ENCODE measurements at regions not wholly inside any gene's neighbourhood (a gene's known extent, or its start where the extent isn't known, plus 50 kb on each side); places are given as distances from the start of the nearest gene placed in this dataset.

DNA sequence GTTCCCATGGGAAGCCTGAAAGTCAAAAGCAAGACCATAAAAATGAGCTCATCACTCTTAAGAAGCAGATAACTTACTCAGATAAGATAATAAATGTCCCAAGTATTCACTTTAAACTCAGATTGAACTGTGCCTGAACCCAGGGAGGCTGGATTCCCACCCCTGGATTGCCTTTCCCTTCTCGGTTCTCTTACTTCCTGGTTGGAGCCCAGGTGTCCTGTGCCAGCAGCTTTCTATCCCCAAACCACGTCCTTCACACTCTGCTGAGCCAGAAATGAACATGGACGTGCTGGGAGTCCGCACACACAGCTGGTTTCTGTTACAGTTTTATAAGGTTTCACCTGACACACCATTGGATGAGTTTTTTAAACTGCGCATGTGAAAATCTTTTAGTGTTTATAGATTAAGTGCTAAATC lies 636.2 kb upstream of the IGFBP3 start:
- ChIA-PET CTCF (interaction anchor here (1.2 kb wide), 1 partner anchor 14 kb away, joined by 3 read pairs; no protein-coding TSS in a partner anchor), POLR2A (no interaction called here)
- DNase-seq (ENCODE audit: extremely low spot score) = no peak
- TF ChIP-seq BHLHE40 (IDR thresholded peaks at IDR 0.05; ENCODE audit: borderline replicate concordance) (no peak), ZNF384 (IDR thresholded peaks at IDR 0.05) (no peak), L3MBTL2 (conservative IDR thresholded peaks at IDR 0.05) (no peak), NFRKB (IDR thresholded peaks at IDR 0.05) (no peak), FOXK2 (IDR thresholded peaks at IDR 0.05) (no peak), LEF1 (IDR thresholded peaks at IDR 0.05; ENCODE audit: borderline replicate concordance) (no peak), FOXA1 (IDR thresholded peaks at IDR 0.05) (no peak), ARNT (IDR thresholded peaks at IDR 0.05) (no peak), ELF4 (IDR thresholded peaks at IDR 0.05) (no peak), HDGF (IDR thresholded peaks at IDR 0.05; ENCODE audit: borderline replicate concordance) (no peak), TARDBP (IDR thresholded peaks at IDR 0.05) (no peak)
- TF ChIP-seq, protein P1, sequence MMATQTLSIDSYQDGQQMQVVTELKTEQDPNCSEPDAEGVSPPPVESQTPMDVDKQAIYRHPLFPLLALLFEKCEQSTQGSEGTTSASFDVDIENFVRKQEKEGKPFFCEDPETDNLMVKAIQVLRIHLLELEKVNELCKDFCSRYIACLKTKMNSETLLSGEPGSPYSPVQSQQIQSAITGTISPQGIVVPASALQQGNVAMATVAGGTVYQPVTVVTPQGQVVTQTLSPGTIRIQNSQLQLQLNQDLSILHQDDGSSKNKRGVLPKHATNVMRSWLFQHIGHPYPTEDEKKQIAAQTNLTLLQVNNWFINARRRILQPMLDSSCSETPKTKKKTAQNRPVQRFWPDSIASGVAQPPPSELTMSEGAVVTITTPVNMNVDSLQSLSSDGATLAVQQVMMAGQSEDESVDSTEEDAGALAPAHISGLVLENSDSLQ (IDR thresholded peaks at IDR 0.05) = no peak

DNA sequence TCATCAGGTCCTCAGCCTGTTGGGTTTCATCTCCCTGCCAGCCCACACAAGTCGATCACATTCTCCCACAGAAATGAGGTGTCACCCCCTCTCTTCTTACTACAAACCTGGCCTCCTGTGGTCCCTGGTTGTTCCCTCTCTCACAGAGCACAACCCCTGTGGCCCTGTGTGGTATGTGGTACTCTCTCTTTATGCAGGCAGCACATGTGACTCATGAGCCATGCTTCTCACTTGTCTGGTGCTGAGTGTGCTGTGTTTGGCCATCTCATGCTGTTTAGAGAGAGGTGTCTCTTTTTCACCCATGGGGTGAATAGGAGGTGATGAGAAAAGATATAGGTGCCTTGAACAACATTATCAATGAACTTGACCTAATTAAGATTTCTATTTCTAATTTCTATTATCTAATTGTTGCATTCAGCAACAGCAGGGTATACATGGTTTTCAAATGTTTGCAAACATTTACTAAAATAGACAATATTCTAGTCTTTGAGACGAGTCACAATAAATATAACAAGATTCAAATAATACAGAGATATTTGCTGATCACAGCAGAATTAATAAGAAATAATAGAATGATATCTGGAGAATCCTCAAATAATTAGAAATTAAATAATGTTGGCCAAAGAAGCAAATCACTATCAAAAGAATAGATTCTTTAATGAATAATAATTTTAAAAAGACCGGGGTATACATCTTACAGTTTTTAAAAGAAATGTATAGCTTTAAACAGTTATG lies 633.8 kb upstream of the IGFBP3 start:
- CTCF ChIA-PET = interaction anchor here (0.6 kb wide), 1 partner anchor 12 kb away, joined by 4 read pairs; no protein-coding TSS in a partner anchor
- TF ChIP-seq L3MBTL2 (conservative IDR thresholded peaks at IDR 0.05) (no peak), FOXM1 (IDR thresholded peaks at IDR 0.05; ENCODE audit: borderline replicate concordance) (no peak), TARDBP (IDR thresholded peaks at IDR 0.05) (no peak), FOXK2 (IDR thresholded peaks at IDR 0.05) (no peak), ZNF384 (IDR thresholded peaks at IDR 0.05) (no peak), FOXA1 (IDR thresholded peaks at IDR 0.05) (no peak), CTBP1 (IDR thresholded peaks at IDR 0.05; ENCODE audit: borderline replicate concordance) (no peak), SP1 (IDR thresholded peaks at IDR 0.05) (no peak), ARNT (IDR thresholded peaks at IDR 0.05) (no peak), HDGF (IDR thresholded peaks at IDR 0.05; ENCODE audit: borderline replicate concordance) (no peak), LEF1 (IDR thresholded peaks at IDR 0.05; ENCODE audit: borderline replicate concordance) (no peak), NFRKB (IDR thresholded peaks at IDR 0.05) (no peak), SUZ12 (IDR thresholded peaks at IDR 0.05) (no peak), BHLHE40 (IDR thresholded peaks at IDR 0.05; ENCODE audit: borderline replicate concordance) (no peak)
- TF ChIP-seq, protein P1 (IDR thresholded peaks at IDR 0.05) = no peak
- no peak for DNase-seq (ENCODE audit: extremely low spot score)
- POLR2A ChIA-PET = no interaction called here

DNA sequence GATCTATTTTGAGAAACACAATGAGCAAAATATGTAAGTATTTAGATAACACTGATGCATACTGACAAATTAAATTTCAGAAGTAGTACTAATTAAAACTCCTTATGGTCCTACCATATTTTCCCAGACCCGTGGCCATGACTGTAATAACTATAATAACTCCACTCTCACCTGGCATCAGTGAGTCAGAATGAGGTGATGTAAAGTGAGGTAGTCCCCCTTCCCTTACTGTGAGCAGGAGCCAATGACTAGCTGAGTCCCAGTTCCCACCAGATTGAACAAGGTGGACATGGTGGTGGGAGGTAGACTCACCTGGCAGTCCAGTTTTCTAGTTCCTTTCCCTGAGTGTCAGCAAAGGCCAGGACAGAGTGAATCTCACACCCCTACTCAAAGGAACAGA lies 630.5 kb upstream of the IGFBP3 start:
- CTCF ChIA-PET = no interaction called here
- POLR2A ChIA-PET = no interaction called here
- TF ChIP-seq NFRKB (IDR thresholded peaks at IDR 0.05) (no peak), L3MBTL2 (conservative IDR thresholded peaks at IDR 0.05) (no peak), ZNF384 (IDR thresholded peaks at IDR 0.05) (no peak), HDGF (IDR thresholded peaks at IDR 0.05; ENCODE audit: borderline replicate concordance) (no peak), LEF1 (IDR thresholded peaks at IDR 0.05; ENCODE audit: borderline replicate concordance) (no peak), SP1 (IDR thresholded peaks at IDR 0.05) (no peak), FOXM1 (IDR thresholded peaks at IDR 0.05; ENCODE audit: borderline replicate concordance) (no peak), FOXK2 (IDR thresholded peaks at IDR 0.05) (no peak), SUZ12 (IDR thresholded peaks at IDR 0.05) (no peak), ARNT (IDR thresholded peaks at IDR 0.05) (no peak), BHLHE40 (IDR thresholded peaks at IDR 0.05; ENCODE audit: borderline replicate concordance) (no peak), TARDBP (IDR thresholded peaks at IDR 0.05) (no peak), CTBP1 (IDR thresholded peaks at IDR 0.05; ENCODE audit: borderline replicate concordance) (no peak), ELF4 (IDR thresholded peaks at IDR 0.05) (no peak), FOXA1 (IDR thresholded peaks at IDR 0.05) (no peak)
- TF ChIP-seq, protein P1 (IDR thresholded peaks at IDR 0.05) = no peak
- DNase-seq (ENCODE audit: extremely low spot score) = no peak

DNA sequence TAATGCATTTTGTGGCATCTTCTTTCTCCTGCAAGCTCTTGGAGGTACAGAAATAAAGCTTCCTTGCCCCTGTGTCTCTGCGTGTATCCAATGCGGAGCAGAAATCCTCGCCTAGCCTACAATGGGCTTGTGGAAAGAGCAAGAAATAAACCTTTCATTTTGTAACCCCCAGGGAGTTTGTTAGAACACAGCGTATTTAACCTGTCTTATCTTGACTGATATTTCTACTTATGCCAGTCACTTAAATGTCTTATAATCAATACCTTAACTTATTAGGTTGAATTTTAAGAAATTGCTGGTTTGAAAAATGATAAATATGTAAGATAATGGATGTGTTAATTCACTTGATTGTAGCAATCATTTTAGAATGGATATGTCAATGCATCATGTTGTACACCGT lies 629.8 kb upstream of the IGFBP3 start:
- TF ChIP-seq HDGF (IDR thresholded peaks at IDR 0.05; ENCODE audit: borderline replicate concordance) = no peak
- no peak for TF ChIP-seq ARNT (IDR thresholded peaks at IDR 0.05)
- TF ChIP-seq FOXA1 (IDR thresholded peaks at IDR 0.05) = no peak
- TF ChIP-seq SP1 (IDR thresholded peaks at IDR 0.05) = no peak
- no peak for TF ChIP-seq ELF4 (IDR thresholded peaks at IDR 0.05)
- no peak for TF ChIP-seq SUZ12 (IDR thresholded peaks at IDR 0.05)
- TF ChIP-seq, protein P1 (IDR thresholded peaks at IDR 0.05) = no peak
- TF ChIP-seq FOXK2 (IDR thresholded peaks at IDR 0.05) = no peak
- TF ChIP-seq CTBP1 (IDR thresholded peaks at IDR 0.05; ENCODE audit: borderline replicate concordance) = no peak
- no peak for TF ChIP-seq ZNF384 (IDR thresholded peaks at IDR 0.05)
- no peak for TF ChIP-seq NFRKB (IDR thresholded peaks at IDR 0.05)
- TF ChIP-seq L3MBTL2 (conservative IDR thresholded peaks at IDR 0.05) = no peak
- POLR2A ChIA-PET = no interaction called here
- no peak for DNase-seq (ENCODE audit: extremely low spot score)
- CTCF ChIA-PET = no interaction called here

DNA sequence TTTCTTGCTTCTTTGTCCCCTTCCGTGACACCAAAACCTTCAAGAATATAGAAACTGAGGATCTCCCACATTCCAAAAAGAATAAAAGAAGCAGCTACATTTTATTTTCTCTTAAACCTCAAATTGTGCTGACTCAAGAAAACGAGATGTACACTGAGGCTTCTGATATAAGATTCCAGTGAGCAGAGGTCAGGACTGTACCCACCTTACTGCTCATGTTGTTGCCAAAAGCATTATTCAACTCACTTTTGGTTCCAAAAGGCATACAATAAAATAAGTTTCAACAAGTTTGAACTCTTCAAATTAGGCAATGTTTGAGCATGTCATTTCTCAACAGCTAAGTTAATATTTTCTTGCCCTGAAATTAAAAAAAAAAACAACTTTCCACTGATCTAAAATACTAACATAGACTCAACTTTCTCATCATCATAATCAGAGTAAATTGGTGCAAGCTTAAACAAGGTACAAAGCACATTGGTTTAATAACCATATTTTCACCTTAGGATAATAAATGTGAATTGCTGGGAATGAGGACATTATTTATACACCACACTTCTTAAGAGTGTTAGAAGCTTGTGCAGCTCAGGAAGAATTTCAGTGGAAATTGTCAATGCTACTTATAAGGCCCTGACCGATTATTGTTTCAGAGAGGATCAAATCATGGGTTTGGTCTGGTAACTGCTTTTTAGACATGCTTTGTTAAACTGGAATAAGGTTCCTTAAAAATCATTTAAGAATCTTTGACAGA lies 629.0 kb upstream of the IGFBP3 start:
- DNase-seq (ENCODE audit: extremely low spot score) = no peak
- ChIA-PET CTCF (no interaction called here), POLR2A (interaction anchor here (0.9 kb wide), 1 partner anchor 33 kb away, joined by 3 read pairs; no protein-coding TSS in a partner anchor)
- TF ChIP-seq FOXM1 (IDR thresholded peaks at IDR 0.05; ENCODE audit: borderline replicate concordance) = no peak
- no peak for TF ChIP-seq SUZ12 (IDR thresholded peaks at IDR 0.05)
- no peak for TF ChIP-seq TARDBP (IDR thresholded peaks at IDR 0.05)
- TF ChIP-seq LEF1 (IDR thresholded peaks at IDR 0.05; ENCODE audit: borderline replicate concordance) = no peak
- TF ChIP-seq BHLHE40 (IDR thresholded peaks at IDR 0.05; ENCODE audit: borderline replicate concordance) = no peak
- TF ChIP-seq CTBP1 (IDR thresholded peaks at IDR 0.05; ENCODE audit: borderline replicate concordance) = no peak
- no peak for TF ChIP-seq NFRKB (IDR thresholded peaks at IDR 0.05)
- TF ChIP-seq, protein P1 (IDR thresholded peaks at IDR 0.05) = no peak

Data from HEK293T (cell line).